ENCODE measurements at regions not wholly inside any gene's neighbourhood (a gene's known extent, or its start where the extent isn't known, plus 50 kb on each side); places are given as distances from the start of the nearest gene placed in this dataset.

DNA sequence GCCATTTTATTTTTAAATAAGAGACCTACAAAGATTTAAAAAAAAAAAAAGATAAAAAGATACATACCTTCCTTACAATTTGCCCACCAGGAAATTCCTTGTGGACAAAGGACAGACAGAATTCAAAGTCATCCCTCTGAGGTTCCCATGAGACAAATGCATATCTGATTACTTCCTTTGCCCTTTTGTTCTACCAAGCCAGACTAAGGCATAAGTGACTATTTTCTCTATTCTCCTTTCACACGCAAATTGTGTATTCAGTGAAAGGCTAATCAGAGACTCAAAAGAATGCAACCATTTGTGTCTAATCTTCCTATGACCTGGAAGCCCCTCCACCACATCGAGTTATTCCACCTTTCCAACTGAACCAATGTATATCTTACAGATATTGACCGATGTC, 691.7 kb downstream of the FAM133A start:
- H3K27ac ChIP-seq: no peak overlapping the region
- H3K9me3 ChIP-seq: no peaks in the 10 kb centered on the region
- H3K4me3 ChIP-seq: no peak overlapping the region
- no peak for TF ChIP-seq EP300 (IDR thresholded peaks at IDR 0.05)
- TF ChIP-seq, protein P1, sequence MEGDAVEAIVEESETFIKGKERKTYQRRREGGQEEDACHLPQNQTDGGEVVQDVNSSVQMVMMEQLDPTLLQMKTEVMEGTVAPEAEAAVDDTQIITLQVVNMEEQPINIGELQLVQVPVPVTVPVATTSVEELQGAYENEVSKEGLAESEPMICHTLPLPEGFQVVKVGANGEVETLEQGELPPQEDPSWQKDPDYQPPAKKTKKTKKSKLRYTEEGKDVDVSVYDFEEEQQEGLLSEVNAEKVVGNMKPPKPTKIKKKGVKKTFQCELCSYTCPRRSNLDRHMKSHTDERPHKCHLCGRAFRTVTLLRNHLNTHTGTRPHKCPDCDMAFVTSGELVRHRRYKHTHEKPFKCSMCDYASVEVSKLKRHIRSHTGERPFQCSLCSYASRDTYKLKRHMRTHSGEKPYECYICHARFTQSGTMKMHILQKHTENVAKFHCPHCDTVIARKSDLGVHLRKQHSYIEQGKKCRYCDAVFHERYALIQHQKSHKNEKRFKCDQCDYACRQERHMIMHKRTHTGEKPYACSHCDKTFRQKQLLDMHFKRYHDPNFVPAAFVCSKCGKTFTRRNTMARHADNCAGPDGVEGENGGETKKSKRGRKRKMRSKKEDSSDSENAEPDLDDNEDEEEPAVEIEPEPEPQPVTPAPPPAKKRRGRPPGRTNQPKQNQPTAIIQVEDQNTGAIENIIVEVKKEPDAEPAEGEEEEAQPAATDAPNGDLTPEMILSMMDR (IDR thresholded peaks at IDR 0.05): no peak
- no peak for TF ChIP-seq POLR2A (IDR thresholded peaks at IDR 0.05)
- TF ChIP-seq POLR2AphosphoS5 (IDR thresholded peaks at IDR 0.05): no peak
- DNase-seq: no peak
- intact Hi-C loops (cut with DNase I): no loop called here
- H3K4me1 ChIP-seq: no peaks in the 10 kb centered on the region
- WGBS, 2 donors: 89 to 90% methylated on average over 3 of the region's 3 CpGs
- H3K27me3 ChIP-seq: no peaks in the 10 kb centered on the region
- no peaks in the 10 kb centered on the region for H3K36me3 ChIP-seq

DNA sequence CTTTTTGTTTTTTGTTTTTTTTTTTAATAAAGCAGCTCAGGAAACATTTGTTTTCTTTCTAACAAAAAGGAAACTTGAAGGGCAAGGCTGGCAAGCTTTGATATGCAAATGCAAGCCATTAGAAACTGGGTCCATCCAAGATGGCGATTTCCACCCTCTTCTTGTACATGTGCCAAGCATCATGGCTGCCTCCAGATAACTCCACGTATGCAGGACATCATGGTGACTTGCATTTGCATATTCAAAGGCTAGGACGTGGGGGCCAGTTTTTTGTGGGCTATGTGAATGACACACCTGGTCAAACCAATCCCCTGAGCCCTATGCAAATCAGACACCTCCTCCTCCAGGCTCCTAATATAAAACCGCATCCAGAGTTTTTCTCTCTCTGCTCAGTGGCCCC, 692.6 kb downstream of the FAM133A start:
- H3K27ac ChIP-seq: no peak overlapping the region

GRCh38 chrX:94389044-94389443, 715.0 kb downstream of the FAM133A start:
- Histone ChIP-seq H3K27me3 (no peaks in the 10 kb centered on the region), H3K9me3 (no peaks in the 10 kb centered on the region), H3K27ac (no peak overlapping the region), H3K36me3 (no peaks in the 10 kb centered on the region), H3K4me1 (no peaks in the 10 kb centered on the region), H3K4me3 (no peak overlapping the region)
- DNase-seq: no peak
- intact Hi-C loops (cut with DNase I): no loop called here
- TF ChIP-seq, protein P1 (IDR thresholded peaks at IDR 0.05): no peak
- TF ChIP-seq EP300 (IDR thresholded peaks at IDR 0.05): no peak
- TF ChIP-seq POLR2A (IDR thresholded peaks at IDR 0.05): no peak
- no peak for TF ChIP-seq POLR2AphosphoS5 (IDR thresholded peaks at IDR 0.05)

More for the DNA sequence above, 692.6 kb downstream of the FAM133A start:
- no peaks in the 10 kb centered on the region for H3K27me3 ChIP-seq
- no peaks in the 10 kb centered on the region for H3K9me3 ChIP-seq
- intact Hi-C loops (cut with DNase I): no loop called here
- no peaks in the 10 kb centered on the region for H3K36me3 ChIP-seq
- 65 to 79% methylated on average over 4 of the region's 4 CpGs for WGBS, 2 donors
- no peak overlapping the region for H3K4me3 ChIP-seq
- H3K4me1 ChIP-seq: no peaks in the 10 kb centered on the region
- no peak for DNase-seq
- TF ChIP-seq POLR2A (IDR thresholded peaks at IDR 0.05) (no peak), POLR2AphosphoS5 (IDR thresholded peaks at IDR 0.05) (no peak), EP300 (IDR thresholded peaks at IDR 0.05) (no peak)
- TF ChIP-seq, protein P1 (IDR thresholded peaks at IDR 0.05): no peak

DNA sequence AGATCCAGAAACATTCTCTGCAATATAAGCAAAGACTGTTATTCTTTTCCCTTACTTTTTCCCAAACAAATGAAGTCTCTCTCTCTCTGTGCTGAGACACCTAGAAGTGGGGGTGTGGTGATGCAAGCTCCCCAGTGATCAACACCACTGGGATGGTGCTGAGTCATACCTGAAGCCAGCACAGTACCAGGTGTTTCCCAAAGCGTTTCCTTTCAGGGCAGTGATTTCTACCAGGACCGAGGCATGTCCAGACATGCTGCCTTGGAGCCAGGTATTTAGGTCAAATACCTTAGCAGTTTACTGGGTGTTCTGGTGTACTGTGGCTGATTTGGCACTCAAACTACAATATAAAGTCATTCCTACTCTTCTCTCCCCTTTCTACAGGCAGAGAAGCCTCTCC, 726.5 kb downstream of the FAM133A start:
- Histone ChIP-seq H3K36me3 (no peaks in the 10 kb centered on the region), H3K27me3 (no peaks in the 10 kb centered on the region), H3K4me3 (no peak overlapping the region), H3K4me1 (no peaks in the 10 kb centered on the region), H3K27ac (no peak overlapping the region), H3K9me3 (no peaks in the 10 kb centered on the region)
- no peak for DNase-seq
- TF ChIP-seq EP300 (IDR thresholded peaks at IDR 0.05) (no peak), POLR2AphosphoS5 (IDR thresholded peaks at IDR 0.05) (no peak), POLR2A (IDR thresholded peaks at IDR 0.05) (no peak)
- TF ChIP-seq, protein P1 (IDR thresholded peaks at IDR 0.05): no peak
- intact Hi-C loops (cut with DNase I): no loop called here
- 43 to 70% methylated on average over 2 of the region's 2 CpGs for WGBS, 2 donors

DNA sequence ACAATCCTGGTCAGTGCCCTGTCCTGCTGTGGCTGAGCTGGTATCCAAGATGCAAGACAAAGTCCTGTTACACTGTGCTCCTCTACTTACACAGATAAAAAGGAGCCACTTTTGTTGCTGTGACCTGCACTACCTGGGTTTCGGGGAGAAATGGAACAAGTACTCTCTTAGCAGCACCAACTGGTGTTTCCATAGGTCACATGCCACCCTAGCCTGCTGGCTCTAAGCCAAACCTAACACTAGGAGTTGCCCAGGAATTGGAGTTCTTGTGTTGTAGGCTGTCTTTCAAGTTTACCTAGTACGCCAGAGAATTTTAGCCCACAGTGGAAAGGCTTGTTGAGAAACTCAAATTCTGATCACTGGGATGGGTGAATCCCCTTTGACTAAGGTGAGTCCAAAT, 727.4 kb downstream of the FAM133A start:
- intact Hi-C loops (cut with DNase I): no loop called here
- Histone ChIP-seq H3K9me3 (no peaks in the 10 kb centered on the region), H3K27ac (no peak overlapping the region), H3K27me3 (no peaks in the 10 kb centered on the region), H3K4me3 (no peak overlapping the region), H3K36me3 (no peaks in the 10 kb centered on the region), H3K4me1 (no peaks in the 10 kb centered on the region)
- TF ChIP-seq POLR2A (IDR thresholded peaks at IDR 0.05) (no peak), EP300 (IDR thresholded peaks at IDR 0.05) (no peak), POLR2AphosphoS5 (IDR thresholded peaks at IDR 0.05) (no peak)
- TF ChIP-seq, protein P1 (IDR thresholded peaks at IDR 0.05): no peak
- no peak for DNase-seq
- 79 to 91% methylated on average over 2 of the region's 2 CpGs for WGBS, 2 donors

Measured in sigmoid colon (tissue), 6 donors.